GM21390 (cell line): ENCODE measurements at regions not wholly inside any gene's neighbourhood (a gene's known extent, or its start where the extent isn't known, plus 50 kb on each side); places are given as distances from the start of the nearest gene placed in this dataset.
"Not testable (repeated sequence)": the region's sequence is repeated elsewhere in the genome, so short reads cannot be mapped to it uniquely, and the experiment has no call there.

Experiments
- ATAC-seq: cut with Tn5 transposase; IDR thresholded peaks from one replicate; pipeline ENCODE4 v1.9.1; 2021; ENCODE audit not compliant: unreplicated experiment

DNA sequence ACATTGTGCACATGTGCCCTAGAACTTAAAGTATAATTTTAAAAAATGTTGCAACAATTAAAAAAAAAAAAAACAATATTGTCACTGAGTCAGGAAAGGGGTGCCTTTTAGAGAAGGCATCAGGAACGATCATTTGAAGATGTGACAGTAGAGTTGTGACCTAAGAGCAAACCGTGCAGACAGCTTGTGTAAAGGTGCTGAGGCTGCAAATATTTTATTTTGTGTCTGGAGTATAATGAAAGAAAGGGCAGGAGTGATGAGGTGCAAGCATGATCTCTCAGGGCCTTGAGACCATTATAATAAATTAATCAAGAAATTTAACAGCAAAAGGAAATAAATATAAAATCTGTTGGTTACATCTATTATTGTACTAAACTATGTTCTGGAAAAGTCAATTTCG lies 1219.7 kb downstream of the OLFM4 start:
- ATAC-seq = no peak

- no peak for ATAC-seq
These were observed 1233.2 kb downstream of the OLFM4 start for GRCh38 chr13:54261856-54262255.

GRCh38 chr13:54263868-54264267 lies 1235.3 kb downstream of the OLFM4 start:
- no peak for ATAC-seq

DNA sequence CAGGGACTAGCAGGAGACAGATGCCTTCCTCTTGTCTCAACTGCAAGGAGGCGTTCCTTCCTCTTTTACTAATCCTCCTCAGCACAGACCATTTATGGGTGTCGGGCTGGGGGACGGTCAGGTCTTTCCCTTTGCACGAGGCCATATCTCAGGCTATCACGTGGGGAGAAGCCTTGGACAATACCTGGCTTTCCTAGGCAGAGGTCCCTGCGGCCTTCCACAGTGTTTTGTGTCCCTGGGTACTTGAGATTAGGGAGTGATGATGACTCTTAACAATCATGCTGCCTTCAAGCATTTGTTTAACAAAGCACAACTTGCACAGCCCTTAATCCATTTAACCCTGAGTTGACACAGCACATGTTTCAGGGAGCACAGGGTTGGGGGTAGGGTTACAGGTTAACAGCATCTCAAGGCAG lies 1238.6 kb downstream of the OLFM4 start:
- ATAC-seq = not testable (repeated sequence)

DNA sequence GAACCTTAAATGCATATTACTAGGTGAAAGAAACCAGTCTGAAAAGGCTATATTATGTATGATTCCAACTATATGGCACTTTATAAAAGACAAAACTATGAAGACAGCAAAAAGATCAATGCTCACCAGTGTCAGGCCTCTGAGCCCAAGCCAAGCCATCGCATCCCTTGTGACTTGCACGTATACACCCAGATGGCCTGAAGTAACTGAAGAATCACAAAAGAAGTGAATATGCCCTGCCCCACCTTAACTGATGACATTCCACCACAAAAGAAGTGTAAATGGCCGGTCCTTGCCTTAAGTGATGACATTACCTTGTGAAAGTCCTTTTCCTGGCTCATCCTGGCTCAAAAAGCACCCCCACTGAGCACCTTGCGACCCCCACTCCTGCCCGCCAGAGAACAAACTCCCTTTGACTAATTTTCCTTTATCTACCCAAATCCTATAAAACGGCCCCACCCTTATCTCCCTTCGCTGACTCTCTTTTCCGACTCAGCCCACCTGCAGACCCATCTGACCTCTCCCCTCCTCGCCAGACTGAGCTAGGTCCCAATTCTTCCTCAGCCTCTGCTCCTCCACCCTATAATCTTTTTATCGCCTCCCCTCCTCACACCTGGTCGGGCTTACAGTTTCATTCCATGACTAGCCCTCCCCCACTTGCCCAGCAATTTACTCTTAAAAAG lies 1239.5 kb downstream of the OLFM4 start:
- ATAC-seq = not testable (repeated sequence)

DNA sequence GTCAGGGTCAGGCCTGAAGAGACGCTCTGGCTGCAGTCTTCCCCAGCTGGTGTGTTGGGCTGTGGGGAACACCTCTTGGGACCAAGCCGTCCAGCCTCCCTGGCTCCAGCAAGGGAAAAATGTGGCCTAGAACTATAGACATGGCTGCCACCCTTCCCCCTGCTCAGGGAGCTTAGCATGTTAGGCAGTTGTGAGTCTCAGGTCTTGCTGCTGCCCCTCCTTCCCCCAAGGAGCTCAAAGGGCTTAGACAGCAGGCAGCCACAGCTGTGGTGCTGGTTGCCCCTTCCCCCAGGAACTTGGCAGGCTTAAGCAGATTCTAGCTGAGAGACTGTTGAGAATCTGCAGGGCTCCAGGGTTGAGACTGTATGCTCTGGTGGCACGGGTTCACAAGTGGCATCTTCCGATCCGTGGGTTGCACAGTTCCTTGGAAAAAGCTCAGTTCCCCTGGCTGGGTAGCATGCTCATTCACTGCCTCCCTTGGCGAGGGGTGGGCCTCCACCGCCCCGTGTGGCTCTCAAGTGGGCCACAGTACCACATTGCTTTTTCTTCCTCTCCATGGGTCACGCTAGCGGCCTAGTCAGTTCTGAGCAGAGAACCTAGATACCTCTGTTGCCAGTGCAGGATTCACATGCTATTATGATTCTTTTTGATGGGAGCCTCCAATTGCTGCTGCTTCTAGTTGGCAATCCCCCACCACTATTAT lies 1258.6 kb downstream of the OLFM4 start:
- no peak for ATAC-seq

- no peak for ATAC-seq
These were observed 1272.5 kb downstream of the OLFM4 start for GRCh38 chr13:54301085-54301484.

- no peak for ATAC-seq
These were observed 1276.8 kb downstream of the OLFM4 start for GRCh38 chr13:54305377-54305776.

GRCh38 chr13:54312885-54313284 lies 1284.3 kb downstream of the OLFM4 start:
- ATAC-seq = no peak

GRCh38 chr13:54317722-54318121 lies 1289.1 kb downstream of the OLFM4 start:
- no peak for ATAC-seq

- no peak for ATAC-seq
These were observed 1308.9 kb downstream of the OLFM4 start for GRCh38 chr13:54337540-54337939.

DNA sequence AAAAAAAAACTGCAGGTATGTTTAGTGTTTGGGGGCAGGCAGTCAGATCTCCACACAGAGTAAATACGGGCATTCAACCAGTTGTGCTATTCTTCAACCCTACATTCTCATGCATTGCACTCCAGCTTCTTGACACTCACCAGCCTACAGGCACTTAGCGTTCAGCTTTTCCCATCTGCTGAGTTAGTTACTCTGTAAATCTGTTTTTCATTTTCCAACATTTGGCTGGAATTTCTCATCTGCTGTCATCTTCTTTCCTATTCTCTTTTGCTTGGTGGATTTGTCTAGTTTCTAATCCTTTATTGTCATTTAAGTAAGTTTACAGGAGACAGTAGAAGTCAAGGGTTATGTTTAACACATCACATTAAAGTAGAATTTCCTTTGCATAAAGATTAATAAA lies 1318.9 kb downstream of the OLFM4 start:
- no peak for ATAC-seq

GRCh38 chr13:54356209-54356608 lies 1327.6 kb downstream of the OLFM4 start:
- ATAC-seq = no peak

- no peak for ATAC-seq
These were observed 1328.2 kb downstream of the OLFM4 start for GRCh38 chr13:54356849-54357248.

DNA sequence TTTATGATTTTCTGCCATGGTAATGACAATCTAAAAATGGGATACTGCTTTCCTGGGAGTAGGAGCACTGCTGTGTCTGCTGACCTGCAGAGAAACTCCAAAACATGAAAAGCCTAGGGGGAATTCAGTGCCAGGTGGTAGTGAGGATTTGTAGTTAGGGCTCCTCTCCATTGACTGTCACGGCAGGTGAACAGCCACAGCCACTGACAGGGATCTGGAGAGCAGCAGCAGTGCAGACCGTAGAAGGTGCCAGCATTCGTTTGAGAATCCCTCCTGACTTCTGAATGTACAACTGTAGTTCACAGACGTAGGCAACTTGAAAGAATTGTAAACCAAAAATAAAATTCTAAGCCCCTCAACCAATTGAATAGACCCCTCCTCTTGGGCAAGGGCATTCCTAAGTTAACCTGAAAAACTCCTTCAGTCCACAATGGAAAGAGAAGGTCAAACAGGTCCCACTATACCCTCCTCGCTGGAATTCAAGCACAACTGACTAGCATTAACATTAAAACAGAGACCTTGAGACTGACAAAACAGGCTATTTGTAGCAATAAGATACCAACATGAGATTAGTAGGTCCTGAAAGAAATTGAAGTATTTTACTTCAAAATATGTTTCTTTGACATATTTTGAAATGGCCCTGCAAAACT lies 1328.8 kb downstream of the OLFM4 start:
- ATAC-seq = no peak

- no peak for ATAC-seq
These were observed 1332.8 kb downstream of the OLFM4 start for GRCh38 chr13:54361460-54361859.

DNA sequence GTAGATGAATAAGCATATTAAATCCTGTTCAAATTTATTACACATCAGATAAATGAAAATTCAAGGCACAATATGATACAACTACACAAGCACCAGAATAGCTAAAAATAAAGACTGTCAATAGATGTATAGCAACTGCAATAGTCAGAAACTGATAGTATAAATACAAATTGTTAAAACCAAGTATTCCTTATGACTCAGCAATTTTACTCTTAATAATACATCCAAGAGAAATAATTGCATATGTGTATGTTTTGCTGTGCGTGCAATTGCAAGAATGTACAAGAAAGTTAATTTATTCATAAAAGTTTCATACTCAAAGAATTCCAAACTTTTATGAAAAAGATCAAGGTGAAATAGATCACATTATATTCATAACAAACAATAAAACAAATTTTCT lies 1338.1 kb downstream of the OLFM4 start:
- ATAC-seq = no peak

DNA sequence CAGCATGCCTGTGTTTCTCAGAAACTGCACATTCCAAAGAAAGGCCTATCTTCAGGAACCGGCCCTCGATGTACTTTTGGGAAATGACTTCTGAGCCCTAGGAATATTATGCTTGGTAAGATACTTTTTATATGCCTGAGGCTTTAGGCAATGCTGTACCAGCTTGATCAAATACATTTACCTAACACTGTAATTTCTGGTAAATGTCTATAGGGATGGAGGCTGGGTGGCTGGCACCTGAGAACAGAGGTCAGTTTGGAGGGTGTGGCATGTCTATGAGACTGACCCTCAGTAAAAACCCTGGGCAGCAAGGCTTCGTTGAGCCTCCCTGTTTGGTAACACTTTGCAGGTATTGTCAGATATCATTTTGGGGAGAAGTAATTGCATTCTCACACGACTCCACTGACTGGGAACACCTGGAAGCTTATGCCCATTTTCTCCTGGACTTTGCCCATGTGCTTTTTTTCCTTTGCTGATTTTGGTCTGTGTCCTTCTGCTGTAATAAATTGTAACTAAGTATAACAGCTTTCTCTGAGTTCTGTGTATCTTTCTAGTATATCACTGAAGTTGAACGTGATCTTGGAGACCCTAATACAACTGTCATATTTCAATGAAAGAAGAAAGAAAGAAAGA lies 1339.1 kb downstream of the OLFM4 start:
- ATAC-seq = no peak

- no peak for ATAC-seq
These were observed 1339.8 kb downstream of the OLFM4 start for GRCh38 chr13:54368387-54368786.

GRCh38 chr13:54373211-54373610 lies 1344.6 kb downstream of the OLFM4 start:
- no peak for ATAC-seq

- no peak for ATAC-seq
These were observed 1350.8 kb downstream of the OLFM4 start for GRCh38 chr13:54379461-54379860.

- no peak for ATAC-seq
These were observed 1355.0 kb downstream of the OLFM4 start for GRCh38 chr13:54383604-54384003.
